BLaER1 treated with 17β-estradiol and CSF1 and Interleukin-3, amounts not matched to agents 10 nM and 100 nM (cell line): ENCODE measurements at regions not wholly inside any gene's neighbourhood (a gene's known extent, or its start where the extent isn't known, plus 50 kb on each side); places are given as distances from the start of the nearest gene placed in this dataset.
"Not testable (repeated sequence)": the region's sequence is repeated elsewhere in the genome, so short reads cannot be mapped to it uniquely, and the experiment has no call there.

ENCODE experiments used
- H3K27ac ChIP-seq, 11 experiments: shearing (Covaris generic); formaldehyde crosslinking; 2 replicates each; pipeline ENCODE4 v1.8.1; 2022
- H3K27me3 ChIP-seq, 11 experiments: shearing (Covaris generic); formaldehyde crosslinking; 2 replicates each; pipeline ENCODE4 v1.8.1; 2022
- H3K36me3 ChIP-seq, 11 experiments: shearing (Covaris generic); formaldehyde crosslinking; 2 replicates each; pipeline ENCODE4 v1.8.1; 2022
- H3K4me1 ChIP-seq, 10 experiments: shearing (Covaris generic); formaldehyde crosslinking; 2 replicates each; pipeline ENCODE4 v1.8.1; 2022
- H3K4me2 ChIP-seq, 11 experiments: shearing (Covaris generic); formaldehyde crosslinking; 2 replicates each; pipeline ENCODE4 v1.8.1; 2022
- H3K4me3 ChIP-seq, 10 experiments: shearing (Covaris generic); formaldehyde crosslinking; 2 replicates each; pipeline ENCODE4 v1.8.1; 2022
- H3K9ac ChIP-seq, 11 experiments: shearing (Covaris generic); formaldehyde crosslinking; 2 replicates each; pipeline ENCODE4 v1.8.1; 2022
- H3K9me3 ChIP-seq, 11 experiments: shearing (Covaris generic); formaldehyde crosslinking; replicated peaks in 1 of 11; 2 replicates each; pipeline ENCODE4 v1.8.1; 2022
- H4K20me1 ChIP-seq, 11 experiments: shearing (Covaris generic); formaldehyde crosslinking; 2 replicates each; pipeline ENCODE4 v1.8.1; 2022
- Cebpa-rat ChIP-seq, 11 experiments: shearing (Covaris generic); IDR thresholded peaks; 2 replicates each; pipeline ENCODE4 v1.8.1; 2022

DNA sequence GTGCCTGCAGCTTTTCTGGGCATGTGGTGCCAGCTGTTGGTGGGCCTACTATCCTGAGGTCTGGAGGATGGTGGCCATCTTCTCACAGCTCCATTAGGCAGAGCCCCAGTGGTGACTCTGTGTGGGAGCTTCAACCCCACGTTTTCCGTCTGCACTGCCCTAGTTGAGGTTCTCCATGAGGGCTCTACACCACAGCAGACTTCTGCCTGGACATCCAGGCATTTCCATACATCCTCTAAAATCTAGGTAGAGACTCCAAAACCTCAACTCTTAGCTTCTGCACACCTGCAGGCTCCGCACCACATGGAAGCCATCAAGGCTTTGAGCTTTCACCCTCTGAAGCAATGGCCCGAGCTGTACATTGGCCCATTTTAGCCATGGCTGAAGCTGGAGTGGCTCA is 153.3 kb upstream of the PGRMC2 start:
- no peaks in the 10 kb centered on the region for H4K20me1 ChIP-seq
- no peaks in the 10 kb centered on the region for H3K4me1 ChIP-seq
- H3K9ac ChIP-seq, result no peak overlapping the region
- H3K27me3 ChIP-seq, result no peaks in the 10 kb centered on the region
- H3K36me3 ChIP-seq, result peaks cover 0 to 13% (median 4%) of the 10 kb centered on the region in 11 experiments; a peak in 6 of 22 replicates
- no peak overlapping the region; a peak in 1 of 20 replicates for H3K4me3 ChIP-seq
- H3K4me2 ChIP-seq, result no peak overlapping the region
- TF ChIP-seq Cebpa-rat (IDR thresholded peaks at IDR 0.05), result no peak
- H3K9me3 ChIP-seq, result peaks cover 49 to 66% (median 57%) of the 10 kb centered on the region in 11 experiments
- H3K27ac ChIP-seq, result no peak overlapping the region

DNA sequence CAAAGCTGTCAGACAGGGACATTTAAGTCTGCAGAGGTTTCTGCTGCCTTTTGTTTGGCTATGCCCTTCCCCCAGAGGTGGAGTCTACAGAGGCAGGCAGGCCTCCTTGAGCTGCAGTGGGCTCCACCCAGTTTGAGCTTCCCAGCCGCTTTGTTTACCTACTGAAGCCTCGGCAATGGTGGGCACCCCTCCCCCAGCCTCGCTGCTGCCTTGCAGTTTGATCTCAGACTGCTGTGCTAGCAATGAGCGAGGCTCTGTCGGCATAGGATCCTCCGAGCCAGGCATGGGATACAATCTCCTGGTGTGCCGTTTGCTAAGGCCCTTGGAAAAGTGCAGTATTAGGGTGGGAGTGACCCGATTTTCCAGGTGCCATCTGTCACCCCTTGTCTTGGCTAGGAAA is 149.4 kb upstream of the PGRMC2 start:
- peaks cover 0 to 11% (median 4%) of the 10 kb centered on the region in 11 experiments; a peak in 5 of 22 replicates for H3K36me3 ChIP-seq
- not testable (repeated sequence) for H3K4me1 ChIP-seq, H3K4me2 ChIP-seq, H3K27ac ChIP-seq, H3K4me3 ChIP-seq, H3K9ac ChIP-seq, H4K20me1 ChIP-seq, H3K27me3 ChIP-seq
- H3K9me3 ChIP-seq, result peaks cover 27 to 33% (median 31%) of the 10 kb centered on the region in 11 experiments

DNA sequence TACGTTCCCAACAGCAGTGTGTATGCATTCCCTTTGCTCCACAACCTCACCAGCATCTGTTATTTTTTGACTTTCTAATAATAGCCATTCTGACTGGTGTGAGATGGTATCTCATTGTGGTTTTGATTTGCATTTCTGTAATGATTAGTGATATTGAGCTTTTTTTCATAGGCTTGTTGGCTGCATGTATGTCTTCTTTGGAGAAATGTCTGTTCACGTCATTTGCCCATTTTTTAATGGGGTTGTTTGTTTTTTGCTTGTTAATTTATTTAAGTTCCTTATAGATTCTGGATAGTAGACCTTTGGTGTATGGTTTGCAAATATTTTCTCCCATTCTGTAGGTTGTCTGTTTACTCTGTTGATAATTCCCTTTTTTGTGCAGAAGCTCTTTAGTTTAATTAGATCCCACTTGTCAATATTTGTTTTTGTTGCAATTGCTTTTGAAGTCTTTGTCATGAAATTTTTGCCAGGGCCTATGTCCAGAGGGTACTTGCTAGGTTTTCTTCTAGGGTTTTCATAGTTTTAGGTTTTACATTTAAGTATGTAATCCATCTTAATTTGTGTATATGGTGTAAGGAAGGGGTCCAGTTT is 141.5 kb upstream of the PGRMC2 start:
- not testable (repeated sequence) for H3K27me3 ChIP-seq, H3K4me2 ChIP-seq, H3K9ac ChIP-seq, H3K4me1 ChIP-seq, H3K4me3 ChIP-seq, H3K36me3 ChIP-seq, H4K20me1 ChIP-seq, H3K27ac ChIP-seq
- H3K9me3 ChIP-seq, result peaks cover 0 to 13% (median 7%) of the 10 kb centered on the region in 11 experiments; a peak in 9 of 22 replicates

DNA sequence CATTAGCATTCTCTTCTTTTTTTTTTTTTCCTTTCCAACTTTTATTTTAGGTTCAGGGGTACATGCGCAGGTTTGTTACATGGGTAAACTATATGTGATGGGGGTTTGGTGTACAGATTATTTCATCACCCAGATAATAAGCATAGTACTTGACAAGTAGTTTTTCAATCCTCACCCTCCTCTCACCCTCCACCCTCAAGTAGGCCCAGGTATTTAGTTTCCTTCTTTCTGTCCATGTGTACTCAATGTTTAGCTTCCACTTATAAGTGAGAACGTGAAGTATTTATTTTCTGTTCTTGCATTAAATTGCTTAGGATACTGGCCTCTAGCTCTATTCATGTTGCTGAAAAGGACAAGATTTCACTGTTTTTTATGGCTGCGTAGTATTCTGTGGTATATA is 140.8 kb upstream of the PGRMC2 start:
- no peak overlapping the region for H3K9ac ChIP-seq
- no peaks in the 10 kb centered on the region for H4K20me1 ChIP-seq
- no peak overlapping the region for H3K4me2 ChIP-seq
- 0 out of 20 replicates have a peak, but pooled peaks cover 0 to 6% (median 0%) of the 10 kb centered on the region in 10 experiments for H3K4me1 ChIP-seq
- no peak overlapping the region for H3K4me3 ChIP-seq
- H3K9me3 ChIP-seq, result peaks cover 0 to 13% (median 7%) of the 10 kb centered on the region in 11 experiments; a peak in 9 of 22 replicates
- TF ChIP-seq Cebpa-rat (IDR thresholded peaks at IDR 0.05), result no peak
- no peak overlapping the region for H3K27ac ChIP-seq
- no peaks in the 10 kb centered on the region for H3K36me3 ChIP-seq
- H3K27me3 ChIP-seq, result no peaks in the 10 kb centered on the region

DNA sequence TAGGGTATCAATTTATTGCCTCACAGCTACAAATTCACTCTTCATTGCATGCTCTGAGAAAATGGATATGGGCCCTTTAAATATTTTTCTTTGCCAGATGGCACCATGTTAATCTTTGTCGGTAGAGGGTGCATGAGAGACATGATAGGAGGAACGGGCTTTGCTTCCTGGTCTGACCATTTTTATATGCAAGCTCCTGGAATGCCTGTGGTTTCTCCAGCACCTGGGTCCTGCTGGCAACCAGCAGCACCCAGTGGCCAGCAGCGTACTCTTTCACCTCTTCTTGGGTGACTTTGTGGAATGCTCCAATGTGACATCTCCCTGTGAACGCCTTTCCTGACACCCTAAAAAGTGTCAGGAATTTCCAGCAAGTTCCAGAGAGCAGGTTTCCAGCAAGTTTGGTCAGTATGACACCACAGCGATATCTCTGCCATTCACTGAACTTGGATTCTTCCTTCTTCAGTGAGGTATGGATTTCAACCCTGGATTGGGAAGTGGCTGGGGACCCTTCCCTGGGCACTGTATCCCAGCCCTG is 140.3 kb upstream of the PGRMC2 start:
- no peaks in the 10 kb centered on the region for H4K20me1 ChIP-seq
- peaks cover 0 to 13% (median 7%) of the 10 kb centered on the region in 11 experiments; a peak in 9 of 22 replicates for H3K9me3 ChIP-seq
- TF ChIP-seq Cebpa-rat (IDR thresholded peaks at IDR 0.05), result no peak
- no peak overlapping the region for H3K9ac ChIP-seq
- no peak overlapping the region for H3K27ac ChIP-seq
- H3K4me1 ChIP-seq, result 0 out of 20 replicates have a peak, but pooled peaks cover 0 to 6% (median 0%) of the 10 kb centered on the region in 10 experiments
- no peak overlapping the region for H3K4me2 ChIP-seq
- H3K36me3 ChIP-seq, result no peaks in the 10 kb centered on the region
- H3K27me3 ChIP-seq, result no peaks in the 10 kb centered on the region
- H3K4me3 ChIP-seq, result no peak overlapping the region

DNA sequence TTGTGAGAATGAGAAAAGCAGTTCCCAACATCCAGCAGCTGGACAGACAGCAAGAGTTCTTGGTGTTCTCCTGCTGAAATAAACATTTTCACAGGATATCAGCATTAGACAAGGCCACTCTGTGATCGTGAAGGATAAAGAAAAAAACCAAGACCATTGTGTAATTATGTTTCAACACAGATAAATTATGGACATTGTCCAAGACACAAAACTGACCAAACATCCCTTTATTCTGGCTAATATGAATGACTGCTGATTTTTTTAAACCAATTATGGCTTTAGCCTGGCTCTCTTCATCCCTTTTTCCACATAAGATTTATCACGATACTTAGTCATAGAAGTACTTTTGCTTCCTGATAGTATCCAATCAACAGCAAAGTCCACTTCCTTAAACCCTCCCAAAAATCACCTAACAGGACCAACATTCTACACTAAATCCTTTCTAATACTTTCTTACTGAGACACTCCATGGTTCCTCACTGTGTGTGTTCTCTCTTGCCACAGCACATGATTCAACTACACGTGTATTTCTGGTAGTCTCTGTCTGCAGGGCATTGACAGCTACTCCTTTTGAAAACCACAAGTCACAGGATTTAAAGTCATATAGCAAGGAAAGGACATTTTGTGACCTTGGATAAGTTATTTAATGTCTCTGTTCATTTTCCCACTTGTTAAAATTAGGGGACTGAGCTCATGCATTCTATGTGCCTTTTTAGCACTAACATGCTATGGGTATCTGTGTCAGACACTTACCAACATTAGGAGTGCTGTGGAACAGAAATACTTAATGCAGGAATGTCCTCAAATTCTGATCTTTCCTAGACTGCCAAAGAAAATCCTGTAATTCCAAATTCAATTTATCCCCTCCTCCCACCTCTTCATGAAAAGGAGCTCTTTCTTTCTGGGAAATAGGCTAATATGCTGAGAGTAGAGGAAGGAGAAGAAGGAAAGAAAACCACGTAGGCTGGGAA is 137.2 kb upstream of the PGRMC2 start:
- H3K36me3 ChIP-seq, result no peaks in the 10 kb centered on the region
- peaks cover 0 to 13% (median 7%) of the 10 kb centered on the region in 11 experiments; a peak in 8 of 22 replicates for H3K9me3 ChIP-seq
- no peaks in the 10 kb centered on the region for H4K20me1 ChIP-seq
- TF ChIP-seq Cebpa-rat (IDR thresholded peaks at IDR 0.05), result no peak
- no peaks in the 10 kb centered on the region for H3K27me3 ChIP-seq
- no peak overlapping the region for H3K9ac ChIP-seq
- no peak overlapping the region for H3K4me2 ChIP-seq
- 0 out of 20 replicates have a peak, but pooled peaks cover 0 to 6% (median 0%) of the 10 kb centered on the region in 10 experiments for H3K4me1 ChIP-seq
- H3K27ac ChIP-seq, result no peak overlapping the region
- H3K4me3 ChIP-seq, result no peak overlapping the region

DNA sequence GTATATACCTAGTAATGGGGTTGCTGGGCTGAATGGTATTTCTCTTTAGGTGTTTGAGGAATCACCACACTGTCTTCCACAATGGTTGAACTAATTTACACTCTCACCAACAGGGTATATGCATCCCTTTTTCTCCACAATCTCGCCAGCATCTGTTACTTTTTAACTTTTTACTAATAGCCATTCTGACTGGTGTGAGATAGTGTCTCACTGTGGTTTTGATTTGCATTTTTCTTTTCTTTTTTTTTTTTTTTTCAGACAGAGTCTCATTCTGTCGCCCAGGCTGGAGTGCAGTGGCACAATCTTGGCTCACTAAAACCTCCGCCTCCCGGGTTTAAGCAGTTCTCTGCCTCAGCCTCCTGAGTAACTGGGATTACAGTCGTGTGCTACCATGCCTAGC is 134.7 kb upstream of the PGRMC2 start:
- H3K9ac ChIP-seq, H3K9me3 ChIP-seq, H3K27me3 ChIP-seq, H4K20me1 ChIP-seq, H3K27ac ChIP-seq, H3K36me3 ChIP-seq, H3K4me3 ChIP-seq, H3K4me2 ChIP-seq, H3K4me1 ChIP-seq: not testable (repeated sequence)

DNA sequence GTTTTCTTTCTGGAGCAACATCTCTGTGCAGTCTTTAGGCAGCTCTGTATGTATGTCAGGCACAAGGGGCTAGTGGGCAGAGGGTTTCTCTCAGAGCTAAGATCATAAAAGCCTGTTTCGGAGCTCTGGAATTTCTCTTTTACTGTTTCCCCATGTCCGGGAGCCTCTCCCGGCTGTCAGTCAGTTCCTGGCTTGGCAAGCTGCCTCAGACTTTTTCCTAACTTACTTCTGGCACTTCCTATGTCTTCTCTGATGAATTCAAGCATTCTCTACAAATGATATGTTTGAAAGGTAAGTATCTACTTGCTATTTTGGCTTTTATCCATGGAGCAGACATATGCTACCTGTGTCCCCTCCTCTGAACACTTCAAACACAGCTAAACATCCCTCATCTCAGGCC is 129.3 kb upstream of the PGRMC2 start:
- Histone ChIP-seq H3K27me3 (no peaks in the 10 kb centered on the region), H3K9ac (no peak overlapping the region), H3K4me3 (no peak overlapping the region), H4K20me1 (no peaks in the 10 kb centered on the region), H3K4me1 (no peaks in the 10 kb centered on the region), H3K36me3 (no peaks in the 10 kb centered on the region), H3K27ac (no peak overlapping the region), H3K4me2 (no peak overlapping the region), H3K9me3 (no peaks in the 10 kb centered on the region)
- no peak for TF ChIP-seq Cebpa-rat (IDR thresholded peaks at IDR 0.05)

DNA sequence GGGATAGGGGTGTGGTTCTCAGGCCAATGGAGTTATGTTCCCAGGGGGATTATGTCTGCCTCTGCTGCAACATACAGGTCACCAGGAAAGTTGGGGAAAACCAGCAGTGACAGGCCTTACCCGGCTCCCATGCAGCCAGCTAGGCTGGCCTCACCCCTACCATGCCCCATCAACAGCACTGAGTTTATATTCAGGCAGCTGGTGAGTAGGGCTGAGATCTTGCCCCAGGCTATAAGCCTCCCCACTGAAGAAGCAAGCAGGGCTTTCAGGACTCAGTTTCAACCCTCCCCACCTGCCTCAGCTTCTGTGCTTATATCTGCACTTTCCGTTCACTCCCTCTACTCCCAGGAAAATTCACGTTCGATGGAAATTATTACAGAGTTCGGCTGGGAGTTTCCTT is 122.4 kb upstream of the PGRMC2 start:
- H3K9ac ChIP-seq, result no peak overlapping the region
- H3K27ac ChIP-seq, result no peak overlapping the region
- H3K36me3 ChIP-seq, result no peaks in the 10 kb centered on the region
- H3K4me3 ChIP-seq, result no peak overlapping the region
- no peaks in the 10 kb centered on the region for H3K4me1 ChIP-seq
- no peak for TF ChIP-seq Cebpa-rat (IDR thresholded peaks at IDR 0.05)
- H3K27me3 ChIP-seq, result no peaks in the 10 kb centered on the region
- no peak overlapping the region for H3K4me2 ChIP-seq
- peaks cover 0 to 15% (median 4%) of the 10 kb centered on the region in 11 experiments; a peak in 6 of 22 replicates for H3K9me3 ChIP-seq
- no peaks in the 10 kb centered on the region for H4K20me1 ChIP-seq
